ENCODE measurements at regions not wholly inside any gene's neighbourhood (a gene's known extent, or its start where the extent isn't known, plus 50 kb on each side); places are given as distances from the start of the nearest gene placed in this dataset.

DNA sequence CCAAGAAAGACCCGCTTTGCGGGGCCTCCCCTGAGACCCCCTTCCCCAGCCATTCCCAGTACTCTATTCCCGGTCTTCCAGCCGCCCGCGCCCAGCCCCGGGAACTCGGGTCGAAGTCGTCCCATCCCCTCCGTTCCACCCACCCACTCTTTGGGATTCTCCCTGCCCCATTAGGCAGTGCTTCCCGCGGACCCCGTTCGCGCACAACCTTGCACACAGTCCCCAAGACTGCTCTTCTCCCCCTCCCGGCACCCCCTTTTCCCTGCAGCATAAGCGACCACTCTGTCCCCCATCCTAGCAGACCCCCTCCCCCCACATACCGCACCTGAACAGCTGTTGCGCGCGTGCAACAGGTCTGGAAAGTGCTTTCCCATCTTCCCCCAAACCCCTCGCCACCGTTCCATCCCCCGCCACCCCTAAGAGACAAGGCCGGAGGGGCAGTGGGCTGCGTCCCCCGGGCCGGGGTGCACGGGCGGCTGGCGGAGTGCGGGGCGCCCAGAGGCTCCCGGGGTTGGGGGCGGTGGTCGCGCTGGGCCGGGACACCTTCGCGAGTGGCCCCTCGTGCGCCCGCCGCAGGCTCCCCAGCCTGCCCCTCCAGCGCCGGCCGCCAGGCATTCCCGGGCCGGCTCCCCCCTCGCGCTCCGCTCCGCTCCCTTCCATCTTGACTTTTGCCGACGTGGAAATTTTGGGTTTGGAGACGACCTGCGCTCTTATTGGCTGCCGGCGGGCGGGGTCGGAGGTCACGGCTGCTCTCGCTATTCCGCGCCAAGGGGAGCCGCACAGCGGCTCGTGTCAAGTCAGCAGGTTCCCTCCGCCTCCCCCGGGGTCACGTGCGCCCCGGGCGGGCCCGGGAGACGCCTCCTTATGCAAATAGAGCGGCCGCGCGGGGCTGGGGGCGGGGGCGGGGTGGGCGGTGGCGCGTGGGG is 201.2 kb upstream of the NFE2L3 start:
- Histone ChIP-seq H3K9me2 (ENCODE audit: insufficient read depth, low read length) (no peaks in the 10 kb centered on the region), H2AFZ (ENCODE audit: low read depth, low read length) (no peak overlapping the region), H3F3A (ENCODE audit: insufficient read depth, low read length, poor library complexity, severe bottlenecking) (no peaks in the 10 kb centered on the region), H3K79me2 (replicated peaks; ENCODE audit: insufficient read depth, low read length) (no peaks in the 10 kb centered on the region), H3K27ac (ENCODE audit: low read length) (no peak overlapping the region), H3K9ac (ENCODE audit: low read length) (no peak overlapping the region), H3K9me3 (ENCODE audit: low read length) (no peaks in the 10 kb centered on the region), H3K36me3 (ENCODE audit: insufficient read depth, low read length) (no peaks in the 10 kb centered on the region), H3K4me2 (ENCODE audit: low read length) (no peak overlapping the region), H3K4me3 (ENCODE audit: low read length) (peak overlapping the region; percentile 68), H4K20me1 (ENCODE audit: insufficient read depth) (no peaks in the 10 kb centered on the region), H3K27me3 (ENCODE audit: insufficient read depth, low read depth, low read length) (peaks cover 59% of the 10 kb centered on the region)
- no peak for TF ChIP-seq RAD21 (conservative IDR thresholded peaks at IDR 0.05)
- TF ChIP-seq TAF1 (IDR thresholded peaks at IDR 0.05; ENCODE audit: low read depth) = no peak
- no peak for TF ChIP-seq SMC3 (conservative IDR thresholded peaks at IDR 0.05; ENCODE audit: poor library complexity)
- TF ChIP-seq, protein P1, sequence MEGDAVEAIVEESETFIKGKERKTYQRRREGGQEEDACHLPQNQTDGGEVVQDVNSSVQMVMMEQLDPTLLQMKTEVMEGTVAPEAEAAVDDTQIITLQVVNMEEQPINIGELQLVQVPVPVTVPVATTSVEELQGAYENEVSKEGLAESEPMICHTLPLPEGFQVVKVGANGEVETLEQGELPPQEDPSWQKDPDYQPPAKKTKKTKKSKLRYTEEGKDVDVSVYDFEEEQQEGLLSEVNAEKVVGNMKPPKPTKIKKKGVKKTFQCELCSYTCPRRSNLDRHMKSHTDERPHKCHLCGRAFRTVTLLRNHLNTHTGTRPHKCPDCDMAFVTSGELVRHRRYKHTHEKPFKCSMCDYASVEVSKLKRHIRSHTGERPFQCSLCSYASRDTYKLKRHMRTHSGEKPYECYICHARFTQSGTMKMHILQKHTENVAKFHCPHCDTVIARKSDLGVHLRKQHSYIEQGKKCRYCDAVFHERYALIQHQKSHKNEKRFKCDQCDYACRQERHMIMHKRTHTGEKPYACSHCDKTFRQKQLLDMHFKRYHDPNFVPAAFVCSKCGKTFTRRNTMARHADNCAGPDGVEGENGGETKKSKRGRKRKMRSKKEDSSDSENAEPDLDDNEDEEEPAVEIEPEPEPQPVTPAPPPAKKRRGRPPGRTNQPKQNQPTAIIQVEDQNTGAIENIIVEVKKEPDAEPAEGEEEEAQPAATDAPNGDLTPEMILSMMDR (IDR thresholded peaks at IDR 0.05; ENCODE audit: poor library complexity, severe bottlenecking) = no peak
- TF ChIP-seq, protein P2, sequence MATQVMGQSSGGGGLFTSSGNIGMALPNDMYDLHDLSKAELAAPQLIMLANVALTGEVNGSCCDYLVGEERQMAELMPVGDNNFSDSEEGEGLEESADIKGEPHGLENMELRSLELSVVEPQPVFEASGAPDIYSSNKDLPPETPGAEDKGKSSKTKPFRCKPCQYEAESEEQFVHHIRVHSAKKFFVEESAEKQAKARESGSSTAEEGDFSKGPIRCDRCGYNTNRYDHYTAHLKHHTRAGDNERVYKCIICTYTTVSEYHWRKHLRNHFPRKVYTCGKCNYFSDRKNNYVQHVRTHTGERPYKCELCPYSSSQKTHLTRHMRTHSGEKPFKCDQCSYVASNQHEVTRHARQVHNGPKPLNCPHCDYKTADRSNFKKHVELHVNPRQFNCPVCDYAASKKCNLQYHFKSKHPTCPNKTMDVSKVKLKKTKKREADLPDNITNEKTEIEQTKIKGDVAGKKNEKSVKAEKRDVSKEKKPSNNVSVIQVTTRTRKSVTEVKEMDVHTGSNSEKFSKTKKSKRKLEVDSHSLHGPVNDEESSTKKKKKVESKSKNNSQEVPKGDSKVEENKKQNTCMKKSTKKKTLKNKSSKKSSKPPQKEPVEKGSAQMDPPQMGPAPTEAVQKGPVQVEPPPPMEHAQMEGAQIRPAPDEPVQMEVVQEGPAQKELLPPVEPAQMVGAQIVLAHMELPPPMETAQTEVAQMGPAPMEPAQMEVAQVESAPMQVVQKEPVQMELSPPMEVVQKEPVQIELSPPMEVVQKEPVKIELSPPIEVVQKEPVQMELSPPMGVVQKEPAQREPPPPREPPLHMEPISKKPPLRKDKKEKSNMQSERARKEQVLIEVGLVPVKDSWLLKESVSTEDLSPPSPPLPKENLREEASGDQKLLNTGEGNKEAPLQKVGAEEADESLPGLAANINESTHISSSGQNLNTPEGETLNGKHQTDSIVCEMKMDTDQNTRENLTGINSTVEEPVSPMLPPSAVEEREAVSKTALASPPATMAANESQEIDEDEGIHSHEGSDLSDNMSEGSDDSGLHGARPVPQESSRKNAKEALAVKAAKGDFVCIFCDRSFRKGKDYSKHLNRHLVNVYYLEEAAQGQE (IDR thresholded peaks at IDR 0.05; ENCODE audit: borderline replicate concordance) = no peak
- no peak for TF ChIP-seq MXI1 (conservative IDR thresholded peaks at IDR 0.05; ENCODE audit: poor library complexity, severe bottlenecking)
- TF ChIP-seq EZH2 (IDR thresholded peaks at IDR 0.05; ENCODE audit: borderline replicate concordance, insufficient read depth, low read length, poor library complexity, severe bottlenecking) = no peak
- TF ChIP-seq POLR2AphosphoS5 (IDR thresholded peaks at IDR 0.05) = no peak
- TF ChIP-seq EP300 (conservative IDR thresholded peaks at IDR 0.05; ENCODE audit: poor library complexity, severe bottlenecking) = no peak

DNA sequence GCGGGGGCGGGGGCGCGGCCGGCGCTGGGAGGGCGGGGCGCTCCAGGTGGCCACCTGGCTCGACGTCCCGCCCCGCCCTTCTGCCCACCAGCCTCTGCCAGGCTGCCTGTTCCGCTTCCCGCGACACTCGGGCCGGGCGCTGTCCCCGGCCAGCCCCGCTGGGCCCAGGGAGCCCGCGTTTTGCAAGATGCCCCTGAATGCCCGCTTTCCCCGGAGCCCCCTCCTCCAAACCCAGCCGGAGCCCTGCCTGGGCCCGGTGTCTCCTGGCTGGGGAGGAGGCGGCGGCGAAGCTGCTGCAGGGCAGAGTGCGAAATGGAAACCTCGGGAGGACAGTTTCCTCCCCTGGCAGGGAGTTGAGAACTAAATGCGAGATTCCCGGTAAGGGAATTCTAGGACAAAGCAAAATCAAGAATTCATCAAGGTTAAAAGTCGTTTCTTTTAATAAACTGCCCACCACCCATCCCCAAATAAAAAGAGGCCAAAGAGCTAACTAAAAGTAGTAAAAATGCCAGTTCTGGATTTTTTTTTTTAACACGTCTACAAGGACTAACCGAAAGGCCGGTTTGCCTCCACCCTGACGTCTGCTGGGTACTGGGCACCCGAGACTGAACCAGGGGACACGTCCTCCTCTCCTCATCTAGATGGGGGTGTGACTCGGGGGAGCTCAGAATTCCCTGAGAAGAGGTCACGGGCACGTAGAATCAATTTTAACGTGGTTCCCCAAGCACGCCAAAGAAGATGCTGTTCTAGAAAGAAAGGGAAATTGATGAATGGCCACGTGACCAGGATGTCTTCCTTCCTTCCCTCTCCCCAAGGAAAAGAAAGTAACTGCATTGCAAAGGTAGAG is 200.4 kb upstream of the NFE2L3 start:
- Histone ChIP-seq H4K20me1 (ENCODE audit: insufficient read depth) (no peaks in the 10 kb centered on the region), H3K9me3 (ENCODE audit: low read length) (no peaks in the 10 kb centered on the region), H3K36me3 (ENCODE audit: insufficient read depth, low read length) (no peaks in the 10 kb centered on the region), H2AFZ (ENCODE audit: low read depth, low read length) (no peak overlapping the region), H3K79me2 (replicated peaks; ENCODE audit: insufficient read depth, low read length) (no peaks in the 10 kb centered on the region), H3K27ac (ENCODE audit: low read length) (no peak overlapping the region), H3K4me3 (ENCODE audit: low read length) (peak overlapping the region; percentile 68), H3K27me3 (ENCODE audit: insufficient read depth, low read depth, low read length) (peaks cover 54% of the 10 kb centered on the region), H3K9ac (ENCODE audit: low read length) (no peak overlapping the region), H3K9me2 (ENCODE audit: insufficient read depth, low read length) (no peaks in the 10 kb centered on the region), H3F3A (ENCODE audit: insufficient read depth, low read length, poor library complexity, severe bottlenecking) (no peaks in the 10 kb centered on the region), H3K4me2 (ENCODE audit: low read length) (no peak overlapping the region)
- TF ChIP-seq, protein P2 (IDR thresholded peaks at IDR 0.05; ENCODE audit: borderline replicate concordance) = no peak
- TF ChIP-seq RAD21 (conservative IDR thresholded peaks at IDR 0.05) = no peak
- TF ChIP-seq EP300 (conservative IDR thresholded peaks at IDR 0.05; ENCODE audit: poor library complexity, severe bottlenecking) = no peak
- no peak for TF ChIP-seq POLR2AphosphoS5 (IDR thresholded peaks at IDR 0.05)
- no peak for TF ChIP-seq MXI1 (conservative IDR thresholded peaks at IDR 0.05; ENCODE audit: poor library complexity, severe bottlenecking)
- TF ChIP-seq, protein P1 (IDR thresholded peaks at IDR 0.05; ENCODE audit: poor library complexity, severe bottlenecking) = no peak
- no peak for TF ChIP-seq SMC3 (conservative IDR thresholded peaks at IDR 0.05; ENCODE audit: poor library complexity)
- no peak for TF ChIP-seq TAF1 (IDR thresholded peaks at IDR 0.05; ENCODE audit: low read depth)
- no peak for TF ChIP-seq EZH2 (IDR thresholded peaks at IDR 0.05; ENCODE audit: borderline replicate concordance, insufficient read depth, low read length, poor library complexity, severe bottlenecking)

Data from neural cell (in vitro differentiated cells).